ENCODE measurements at regions not wholly inside any gene's neighbourhood (a gene's known extent, or its start where the extent isn't known, plus 50 kb on each side); places are given as distances from the start of the nearest gene placed in this dataset.

- no peak overlapping the region for H3K4me3 ChIP-seq (ENCODE audit: low read depth, low read length)
- no peak for TF ChIP-seq CTCF (conservative IDR thresholded peaks at IDR 0.05; ENCODE audit: low read depth, low read length)
- peak; percentile 85 for DNase-seq (ENCODE audit: low read depth)
These were observed 173.3 kb upstream of the GAS1 start for GRCh38 chr9:87120610-87121009.

GRCh38 chr9:87122947-87123685, 175.8 kb upstream of the GAS1 start:
- peak; percentile 94 for DNase-seq (ENCODE audit: low read depth)
- no peak overlapping the region for H3K4me3 ChIP-seq (ENCODE audit: low read depth, low read length)
- TF ChIP-seq CTCF (conservative IDR thresholded peaks at IDR 0.05; ENCODE audit: low read depth, low read length): no peak

GRCh38 chr9:87123830-87124229, 176.5 kb upstream of the GAS1 start:
- TF ChIP-seq CTCF (conservative IDR thresholded peaks at IDR 0.05; ENCODE audit: low read depth, low read length): no peak
- H3K4me3 ChIP-seq (ENCODE audit: low read depth, low read length): no peak overlapping the region
- DNase-seq (ENCODE audit: low read depth): no peak

GRCh38 chr9:87125819-87126218, 178.5 kb upstream of the GAS1 start:
- DNase-seq (ENCODE audit: low read depth): no peak
- no peak for TF ChIP-seq CTCF (conservative IDR thresholded peaks at IDR 0.05; ENCODE audit: low read depth, low read length)
- H3K4me3 ChIP-seq (ENCODE audit: low read depth, low read length): no peak overlapping the region

GRCh38 chr9:87127543-87127942, 180.2 kb upstream of the GAS1 start:
- no peak for DNase-seq (ENCODE audit: low read depth)
- TF ChIP-seq CTCF (conservative IDR thresholded peaks at IDR 0.05; ENCODE audit: low read depth, low read length): no peak

GRCh38 chr9:87127978-87128614, 180.8 kb upstream of the GAS1 start:
- no peak for DNase-seq (ENCODE audit: low read depth)
- no peak for TF ChIP-seq CTCF (conservative IDR thresholded peaks at IDR 0.05; ENCODE audit: low read depth, low read length)
- no peak overlapping the region for H3K4me3 ChIP-seq (ENCODE audit: low read depth, low read length)

More at GRCh38 chr9:87127543-87127942, 180.2 kb upstream of the GAS1 start:
- H3K4me3 ChIP-seq (ENCODE audit: low read depth, low read length): no peak overlapping the region

Data from choroid plexus epithelial cell (primary cell).